ENCODE measurements at regions not wholly inside any gene's neighbourhood (a gene's known extent, or its start where the extent isn't known, plus 50 kb on each side); places are given as distances from the start of the nearest gene placed in this dataset.

GRCh38 chr13:79770056-79770455, 289.1 kb downstream of the NDFIP2 start:
- no peak for ATAC-seq

- no peak for ATAC-seq
Measured at GRCh38 chr13:79767126-79767525, 286.2 kb downstream of the NDFIP2 start.

GRCh38 chr13:79765331-79765730, 284.4 kb downstream of the NDFIP2 start:
- ATAC-seq = no peak

- ATAC-seq = no peak
Measured at GRCh38 chr13:79749984-79750551, 269.1 kb downstream of the NDFIP2 start.

- ATAC-seq = no peak
Measured at GRCh38 chr13:79749566-79749965, 268.6 kb downstream of the NDFIP2 start.

- no peak for ATAC-seq
Measured at GRCh38 chr13:79745081-79745480, 264.1 kb downstream of the NDFIP2 start.

- no peak for ATAC-seq
Measured at GRCh38 chr13:79742923-79743322, 262.0 kb downstream of the NDFIP2 start.

- no peak for ATAC-seq
Measured at GRCh38 chr13:79740991-79741390, 260.0 kb downstream of the NDFIP2 start.

GRCh38 chr13:79736356-79736755, 255.4 kb downstream of the NDFIP2 start:
- ATAC-seq = no peak

GRCh38 chr13:79735228-79735627, 254.3 kb downstream of the NDFIP2 start:
- ATAC-seq = no peak

- ATAC-seq = no peak
Measured at GRCh38 chr13:79727086-79727485, 246.1 kb downstream of the NDFIP2 start.

GRCh38 chr13:79725841-79726240, 244.9 kb downstream of the NDFIP2 start:
- no peak for ATAC-seq

GRCh38 chr13:79724348-79725103, 243.6 kb downstream of the NDFIP2 start:
- ATAC-seq = no peak

- ATAC-seq = no peak
Measured at GRCh38 chr13:79723519-79724024, 242.6 kb downstream of the NDFIP2 start.

- no peak for ATAC-seq
Measured at GRCh38 chr13:79722885-79723445, 242.0 kb downstream of the NDFIP2 start.

- ATAC-seq = no peak
Measured at GRCh38 chr13:79716191-79716590, 235.2 kb downstream of the NDFIP2 start.

- ATAC-seq = no peak
Measured at GRCh38 chr13:79711631-79712030, 230.7 kb downstream of the NDFIP2 start.

- ATAC-seq = no peak
Measured at GRCh38 chr13:79710376-79710775, 229.4 kb downstream of the NDFIP2 start.

GRCh38 chr13:79709471-79709870, 228.5 kb downstream of the NDFIP2 start:
- no peak for ATAC-seq

GRCh38 chr13:79703772-79704171, 222.8 kb downstream of the NDFIP2 start:
- no peak for ATAC-seq

GRCh38 chr13:79695754-79696153, 214.8 kb downstream of the NDFIP2 start:
- no peak for ATAC-seq

- no peak for ATAC-seq
Measured at GRCh38 chr13:79692846-79693245, 211.9 kb downstream of the NDFIP2 start.

GRCh38 chr13:79691826-79692225, 210.9 kb downstream of the NDFIP2 start:
- no peak for ATAC-seq

- no peak for ATAC-seq
Measured at GRCh38 chr13:79688741-79689140, 207.8 kb downstream of the NDFIP2 start.

Measured in activated CD4-positive, CD25-positive, alpha-beta regulatory T cell treated with anti-CD3 and anti-CD28 coated beads, Interleukin-2, amount 50 U/mL, for 24 hours (primary cell).